ENCODE measurements at regions not wholly inside any gene's neighbourhood (a gene's known extent, or its start where the extent isn't known, plus 50 kb on each side); places are given as distances from the start of the nearest gene placed in this dataset.

DNA sequence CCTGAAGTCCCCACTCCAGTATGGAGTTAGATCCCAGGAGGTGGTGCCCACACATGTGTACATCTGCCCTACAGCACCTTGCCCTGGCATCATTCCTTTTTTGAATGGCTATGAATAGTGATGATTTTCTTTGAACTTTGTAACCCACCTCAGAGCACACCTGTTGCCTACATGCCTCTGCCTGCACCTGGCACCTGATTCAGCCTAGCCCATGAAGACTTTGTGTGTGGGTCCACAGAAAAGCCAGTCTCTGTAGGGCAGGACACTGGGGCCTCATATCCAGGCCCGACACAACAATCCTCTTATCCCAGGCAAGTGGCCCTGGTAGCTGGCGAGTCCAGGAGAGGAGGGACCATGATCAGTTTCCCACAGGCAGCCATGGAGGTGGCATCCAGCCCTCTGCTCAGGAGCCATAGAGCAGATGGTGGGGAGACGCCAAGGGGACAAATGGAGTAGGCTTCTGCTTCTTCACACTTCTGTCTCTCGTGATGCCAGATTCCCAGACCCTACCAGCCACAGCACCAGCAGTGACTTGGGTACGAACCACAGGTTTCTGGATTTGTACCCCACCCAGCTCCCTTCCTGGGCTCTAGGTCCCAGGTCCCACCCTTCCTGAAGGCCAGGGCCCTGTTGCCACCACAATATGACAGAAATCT lies 230.7 kb downstream of the UACA start:
- TF ChIP-seq GABPA (IDR thresholded peaks at IDR 0.05; ENCODE audit: borderline replicate concordance, insufficient read depth, low read length) = no peak
- TF ChIP-seq TCF12 (IDR thresholded peaks at IDR 0.05; ENCODE audit: low read depth, low read length) = no peak
- TF ChIP-seq EP300 (IDR thresholded peaks at IDR 0.05; ENCODE audit: borderline replicate concordance in 1 of 2, low read depth in 2 of 2, low read length in 2 of 2) = no peak
- no peak for TF ChIP-seq RNF2 (IDR thresholded peaks at IDR 0.05; ENCODE audit: borderline replicate concordance, low read depth, low read length, missing control alignments, poor library complexity, severe bottlenecking)
- TF ChIP-seq RBBP5 (IDR thresholded peaks at IDR 0.05; ENCODE audit: borderline replicate concordance, low read depth, low read length) = no peak
- TF ChIP-seq SP2 (IDR thresholded peaks at IDR 0.05; ENCODE audit: low read length) = no peak
- TF ChIP-seq RXRA (IDR thresholded peaks at IDR 0.05; ENCODE audit: insufficient read depth, low read depth, low read length) = no peak
- TF ChIP-seq TAF1 (IDR thresholded peaks at IDR 0.05; ENCODE audit: low read depth, low read length) = no peak
- TF ChIP-seq HDAC2 (IDR thresholded peaks at IDR 0.05; ENCODE audit: borderline replicate concordance in 1 of 2, low read depth in 2 of 2, low read length in 2 of 2) = no peak
- no peak for TF ChIP-seq TEAD4 (IDR thresholded peaks at IDR 0.05; ENCODE audit: low read depth, low read length)

More for the DNA sequence above, 230.7 kb downstream of the UACA start:
- Histone ChIP-seq H3K36me3 (ENCODE audit: control insufficient read depth in 2 of 4, insufficient read depth in 4 of 4, low read length in 3 of 4) (no peaks in the 10 kb centered on the region), H4K5ac (ENCODE audit: insufficient read length, low read depth, low read length) (no peak overlapping the region), H3K4ac (replicated peaks; ENCODE audit: insufficient read length, low read depth, low read length) (no peak overlapping the region), H3K14ac (ENCODE audit: insufficient read length) (no peak overlapping the region), H2BK20ac (ENCODE audit: low read length) (no peak overlapping the region), H3K23ac (ENCODE audit: insufficient read length) (no peak overlapping the region), H4K91ac (replicated peaks; ENCODE audit: insufficient read length, low read length) (no peak overlapping the region), H3K9ac (replicated peaks in 1 of 4; ENCODE audit: extremely low read depth in 1 of 4, low read depth in 3 of 4, low read length in 3 of 4) (no peak overlapping the region), H4K8ac (ENCODE audit: extremely low read depth, insufficient read depth, low read length) (no peak overlapping the region), H3K4me1 (replicated peaks in 1 of 4; ENCODE audit: control insufficient read depth in 3 of 4, insufficient read depth in 4 of 4, low read length in 3 of 4) (peaks cover 0 to 4% (median 0%) of the 10 kb centered on the region in 4 experiments; a peak in 2 of 7 replicates), H2AFZ (ENCODE audit: low read length) (no peak overlapping the region), H3K4me2 (ENCODE audit: insufficient read depth in 1 of 2, low read depth in 2 of 2, low read length in 2 of 2) (no peak overlapping the region), H2BK12ac (ENCODE audit: low read depth, low read length) (no peak overlapping the region), H2BK5ac (ENCODE audit: low read depth, low read length) (no peak overlapping the region), H4K20me1 (replicated peaks in 1 of 2; ENCODE audit: control insufficient read depth in 1 of 2, insufficient read depth in 2 of 2, low read length in 2 of 2) (peaks cover 0 to 3% of the 10 kb centered on the region in 2 experiments), H2AK5ac (ENCODE audit: low read depth, low read length) (no peak overlapping the region), H2BK15ac (ENCODE audit: low read length) (no peak overlapping the region), H3K18ac (ENCODE audit: extremely low read depth, low read length) (no peak overlapping the region), H3K9me3 (ENCODE audit: insufficient read depth in 2 of 2, low read depth in 1 of 2, low read length in 1 of 2) (no peaks in the 10 kb centered on the region), H3K56ac (replicated peaks; ENCODE audit: insufficient read length, low read depth, low read length) (no peak overlapping the region), H3K27me3 (replicated peaks in 1 of 4; ENCODE audit: control insufficient read depth in 3 of 4, extremely low read depth in 1 of 4, insufficient read depth in 3 of 4, low read length in 3 of 4) (no peaks in the 10 kb centered on the region), H3K4me3 (ENCODE audit: extremely low read depth in 1 of 4, insufficient read depth in 2 of 4, low read depth in 3 of 4, low read length in 4 of 4) (no peak overlapping the region), H3K79me1 (ENCODE audit: low read depth, low read length) (no peaks in the 10 kb centered on the region), H3K27ac (ENCODE audit: low read depth, low read length) (no peak overlapping the region), H2BK120ac (replicated peaks; ENCODE audit: low read depth, low read length) (no peak overlapping the region), H3K79me2 (ENCODE audit: control insufficient read depth in 1 of 2, insufficient read depth in 2 of 2, low read length in 2 of 2) (no peaks in the 10 kb centered on the region), H3K23me2 (ENCODE audit: low read depth, low read length) (peaks cover 5% of the 10 kb centered on the region; the same call in 1 of the 2 replicates)
- DNase-seq (ENCODE audit: low read depth in 1 of 2, low spot score in 2 of 2) (peak in 1 of 2 experiments; percentile 23), FAIRE-seq (no peak)
- CTCF ChIA-PET (ENCODE audit: partially characterized antibody) = interaction anchor here (1.9 kb wide), 1 partner anchor 10 kb away, joined by 4 read pairs; no protein-coding TSS in a partner anchor
- WGBS, 2 experiments (ENCODE audit: extremely low coverage in 1 of 2, insufficient coverage in 1 of 2, insufficient read length in 1 of 2, insufficient replicate concordance in 2 of 2, low coverage in 1 of 2, low lambda C conversion rate in 2 of 2, missing lambda C conversion rate in 1 of 2) = 88% methylated on average over 5 of the region's 5 CpGs; no CpG with 5 or more reads in 1 of the 2 experiments
- POLR2A ChIA-PET (ENCODE audit: partially characterized antibody) = no interaction called here

Measured in H1 (cell line).